Panc1 (cell line): ENCODE measurements at regions not wholly inside any gene's neighbourhood (a gene's known extent, or its start where the extent isn't known, plus 50 kb on each side); places are given as distances from the start of the nearest gene placed in this dataset.

ENCODE experiments used
- POLR2AphosphoS5 ChIP-seq: IDR thresholded peaks from 2 replicates; pipeline ENCODE4 v1.6.1; 2012; ENCODE audit warnings: mild to moderate bottlenecking, low read depth, low read length, moderate library complexity
- SIN3A ChIP-seq: IDR thresholded peaks from 2 replicates; pipeline ENCODE4 v1.6.1; 2012; ENCODE audit warnings: low read depth, mild to moderate bottlenecking, low read length, moderate library complexity, borderline replicate concordance; ENCODE audit not compliant: insufficient read depth
- TF ChIP-seq, protein P1 (sequence below): fragments of 450-650 bp; IDR thresholded peaks from 2 replicates; pipeline ENCODE4 v1.5.1; 2017; ENCODE audit warnings: mild to moderate bottlenecking
- TF ChIP-seq, protein P2 (sequence below), 2 experiments: IDR thresholded peaks; 2 replicates each; pipeline ENCODE4 v1.6.1; 2011 to 2012; ENCODE audit warnings: low read depth in 2 of 2, control low read depth in 1 of 2, low read length in 1 of 2, mild to moderate bottlenecking in 1 of 2, moderate library complexity in 1 of 2; ENCODE audit not compliant: insufficient read depth in 1 of 2

DNA sequence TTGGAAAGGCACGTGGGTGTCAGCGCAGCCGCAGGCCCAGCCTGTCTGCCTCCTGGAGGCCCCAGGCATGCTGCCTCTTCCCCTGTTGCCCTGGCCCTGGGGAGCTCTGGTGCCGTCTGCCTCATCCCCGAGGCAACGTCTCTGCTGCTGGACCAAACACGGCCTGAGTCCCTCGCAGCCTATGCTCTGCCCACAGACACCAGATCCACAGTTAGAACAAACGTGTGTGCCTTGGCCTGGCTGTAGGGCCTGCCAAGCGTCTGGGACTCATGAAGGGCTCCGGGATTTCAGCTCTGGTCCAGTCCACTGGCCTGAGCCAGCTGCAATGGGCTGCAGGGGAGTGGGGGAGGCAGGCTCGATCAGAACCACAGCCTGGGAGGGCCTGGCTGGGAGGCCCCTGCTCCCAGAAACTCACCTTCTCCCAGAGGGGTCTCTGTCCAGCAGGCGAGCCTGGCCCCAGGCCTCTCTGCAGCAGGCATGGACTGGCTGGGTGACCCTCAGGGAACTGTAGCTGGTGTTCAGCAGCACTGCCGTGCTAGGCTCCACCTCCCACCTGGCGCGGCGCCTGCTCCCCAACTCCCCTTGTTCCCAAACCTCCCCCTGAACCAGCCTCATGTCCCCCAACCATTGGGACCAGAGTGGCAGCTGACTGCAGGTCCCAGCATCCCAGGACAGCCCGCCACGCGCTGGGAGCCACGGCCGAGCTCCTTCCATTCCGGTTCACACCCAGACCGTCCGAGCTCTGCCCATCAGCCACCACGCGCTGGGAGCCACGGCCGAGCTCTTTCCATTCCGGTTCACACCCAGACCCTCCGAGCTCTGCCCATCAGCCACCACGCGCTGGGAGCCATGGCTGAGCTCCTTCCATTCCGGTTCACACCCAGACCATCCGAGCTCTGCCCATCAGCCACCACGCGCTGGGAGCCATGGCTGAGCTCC lies 197.0 kb downstream of the DLL1 start:
- TF ChIP-seq, protein P1, sequence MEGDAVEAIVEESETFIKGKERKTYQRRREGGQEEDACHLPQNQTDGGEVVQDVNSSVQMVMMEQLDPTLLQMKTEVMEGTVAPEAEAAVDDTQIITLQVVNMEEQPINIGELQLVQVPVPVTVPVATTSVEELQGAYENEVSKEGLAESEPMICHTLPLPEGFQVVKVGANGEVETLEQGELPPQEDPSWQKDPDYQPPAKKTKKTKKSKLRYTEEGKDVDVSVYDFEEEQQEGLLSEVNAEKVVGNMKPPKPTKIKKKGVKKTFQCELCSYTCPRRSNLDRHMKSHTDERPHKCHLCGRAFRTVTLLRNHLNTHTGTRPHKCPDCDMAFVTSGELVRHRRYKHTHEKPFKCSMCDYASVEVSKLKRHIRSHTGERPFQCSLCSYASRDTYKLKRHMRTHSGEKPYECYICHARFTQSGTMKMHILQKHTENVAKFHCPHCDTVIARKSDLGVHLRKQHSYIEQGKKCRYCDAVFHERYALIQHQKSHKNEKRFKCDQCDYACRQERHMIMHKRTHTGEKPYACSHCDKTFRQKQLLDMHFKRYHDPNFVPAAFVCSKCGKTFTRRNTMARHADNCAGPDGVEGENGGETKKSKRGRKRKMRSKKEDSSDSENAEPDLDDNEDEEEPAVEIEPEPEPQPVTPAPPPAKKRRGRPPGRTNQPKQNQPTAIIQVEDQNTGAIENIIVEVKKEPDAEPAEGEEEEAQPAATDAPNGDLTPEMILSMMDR: no peak
- no peak for TF ChIP-seq POLR2AphosphoS5
- TF ChIP-seq SIN3A: no peak
- TF ChIP-seq, protein P2, sequence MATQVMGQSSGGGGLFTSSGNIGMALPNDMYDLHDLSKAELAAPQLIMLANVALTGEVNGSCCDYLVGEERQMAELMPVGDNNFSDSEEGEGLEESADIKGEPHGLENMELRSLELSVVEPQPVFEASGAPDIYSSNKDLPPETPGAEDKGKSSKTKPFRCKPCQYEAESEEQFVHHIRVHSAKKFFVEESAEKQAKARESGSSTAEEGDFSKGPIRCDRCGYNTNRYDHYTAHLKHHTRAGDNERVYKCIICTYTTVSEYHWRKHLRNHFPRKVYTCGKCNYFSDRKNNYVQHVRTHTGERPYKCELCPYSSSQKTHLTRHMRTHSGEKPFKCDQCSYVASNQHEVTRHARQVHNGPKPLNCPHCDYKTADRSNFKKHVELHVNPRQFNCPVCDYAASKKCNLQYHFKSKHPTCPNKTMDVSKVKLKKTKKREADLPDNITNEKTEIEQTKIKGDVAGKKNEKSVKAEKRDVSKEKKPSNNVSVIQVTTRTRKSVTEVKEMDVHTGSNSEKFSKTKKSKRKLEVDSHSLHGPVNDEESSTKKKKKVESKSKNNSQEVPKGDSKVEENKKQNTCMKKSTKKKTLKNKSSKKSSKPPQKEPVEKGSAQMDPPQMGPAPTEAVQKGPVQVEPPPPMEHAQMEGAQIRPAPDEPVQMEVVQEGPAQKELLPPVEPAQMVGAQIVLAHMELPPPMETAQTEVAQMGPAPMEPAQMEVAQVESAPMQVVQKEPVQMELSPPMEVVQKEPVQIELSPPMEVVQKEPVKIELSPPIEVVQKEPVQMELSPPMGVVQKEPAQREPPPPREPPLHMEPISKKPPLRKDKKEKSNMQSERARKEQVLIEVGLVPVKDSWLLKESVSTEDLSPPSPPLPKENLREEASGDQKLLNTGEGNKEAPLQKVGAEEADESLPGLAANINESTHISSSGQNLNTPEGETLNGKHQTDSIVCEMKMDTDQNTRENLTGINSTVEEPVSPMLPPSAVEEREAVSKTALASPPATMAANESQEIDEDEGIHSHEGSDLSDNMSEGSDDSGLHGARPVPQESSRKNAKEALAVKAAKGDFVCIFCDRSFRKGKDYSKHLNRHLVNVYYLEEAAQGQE (IDR thresholded peaks at IDR 0.05; ENCODE audit: insufficient read depth in 1 of 2, low read depth in 2 of 2, low read length in 1 of 2): no peak
